Peyer's patch (tissue), 4 donors: ENCODE measurements at regions not wholly inside any gene's neighbourhood (a gene's known extent, or its start where the extent isn't known, plus 50 kb on each side); places are given as distances from the start of the nearest gene placed in this dataset.

ENCODE experiments used
- POLR2A ChIP-seq, 2 donors: fragments of 450-650 bp; IDR thresholded peaks; one replicate each; pipeline ENCODE4 v1.5.1; 2017; ENCODE audit warnings: antibody characterized with exemption in 2 of 2, mild to moderate bottlenecking in 2 of 2, moderate library complexity in 2 of 2
- TF ChIP-seq, protein P1 (sequence below), 6 experiments: fragments of 450-650 bp in 4 of 6; fragments of 200-600 bp in 2 of 6; sonication (generic) in 1 of 6; IDR thresholded peaks; one replicate each; pipeline ENCODE4 v1.5.1; 2017 to 2019; ENCODE audit warnings: antibody characterized with exemption in 6 of 6, mild to moderate bottlenecking in 3 of 6, moderate library complexity in 1 of 6

DNA sequence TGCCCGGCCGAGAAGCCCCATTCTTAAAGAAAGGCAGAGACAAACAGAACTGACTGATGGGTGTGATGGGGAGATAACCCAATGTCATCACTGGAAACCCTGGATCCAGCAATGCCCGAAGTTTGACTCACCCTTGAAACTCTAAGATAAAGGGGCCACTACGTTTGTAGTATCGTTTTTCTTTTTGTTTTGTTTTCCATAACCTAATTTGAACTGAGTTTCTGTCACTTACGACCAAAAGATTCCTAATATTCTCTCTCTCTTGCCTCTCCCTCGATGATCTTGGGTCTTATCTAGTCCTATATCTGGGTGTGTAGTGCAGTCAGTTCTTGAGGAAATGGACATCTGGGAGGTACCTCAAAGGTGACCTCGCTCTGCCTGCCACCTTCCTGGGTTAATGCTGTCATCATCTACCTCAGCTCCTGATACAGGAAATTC, 57.8 kb upstream of the ID3 start:
- TF ChIP-seq, protein P1, sequence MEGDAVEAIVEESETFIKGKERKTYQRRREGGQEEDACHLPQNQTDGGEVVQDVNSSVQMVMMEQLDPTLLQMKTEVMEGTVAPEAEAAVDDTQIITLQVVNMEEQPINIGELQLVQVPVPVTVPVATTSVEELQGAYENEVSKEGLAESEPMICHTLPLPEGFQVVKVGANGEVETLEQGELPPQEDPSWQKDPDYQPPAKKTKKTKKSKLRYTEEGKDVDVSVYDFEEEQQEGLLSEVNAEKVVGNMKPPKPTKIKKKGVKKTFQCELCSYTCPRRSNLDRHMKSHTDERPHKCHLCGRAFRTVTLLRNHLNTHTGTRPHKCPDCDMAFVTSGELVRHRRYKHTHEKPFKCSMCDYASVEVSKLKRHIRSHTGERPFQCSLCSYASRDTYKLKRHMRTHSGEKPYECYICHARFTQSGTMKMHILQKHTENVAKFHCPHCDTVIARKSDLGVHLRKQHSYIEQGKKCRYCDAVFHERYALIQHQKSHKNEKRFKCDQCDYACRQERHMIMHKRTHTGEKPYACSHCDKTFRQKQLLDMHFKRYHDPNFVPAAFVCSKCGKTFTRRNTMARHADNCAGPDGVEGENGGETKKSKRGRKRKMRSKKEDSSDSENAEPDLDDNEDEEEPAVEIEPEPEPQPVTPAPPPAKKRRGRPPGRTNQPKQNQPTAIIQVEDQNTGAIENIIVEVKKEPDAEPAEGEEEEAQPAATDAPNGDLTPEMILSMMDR (IDR thresholded peaks at IDR 0.05), result no peak
- TF ChIP-seq POLR2A (IDR thresholded peaks at IDR 0.05), result no peak
